HEK293T (cell line): ENCODE measurements at regions not wholly inside any gene's neighbourhood (a gene's known extent, or its start where the extent isn't known, plus 50 kb on each side); places are given as distances from the start of the nearest gene placed in this dataset.

ENCODE experiments used
- CTCF ChIA-PET: fragments of 350-600 bp; formaldehyde crosslinking; extraction: SDS; loops from one replicate; lab custom pipeline; 2021; ENCODE audit warnings: antibody characterized with exemption, inconsistent platforms; lab: Yijun Ruan, JAX
- POLR2A ChIA-PET: fragments of 350-600 bp; formaldehyde crosslinking; extraction: SDS; loops from one replicate; lab custom pipeline; 2020; ENCODE audit warnings: antibody characterized with exemption, inconsistent platforms; lab: Yijun Ruan, JAX
- DNase-seq: peaks from one replicate; pipeline ENCODE4 v3.0.0; 2012; ENCODE audit warnings: mixed read lengths; ENCODE audit errors: extremely low spot score
- ARNT ChIP-seq: fragments of 450-650 bp; IDR thresholded peaks from 2 replicates; pipeline ENCODE4 v1.6.1; 2017; ENCODE audit warnings: mild to moderate bottlenecking
- BHLHE40 ChIP-seq: fragments of 450-650 bp; IDR thresholded peaks from 2 replicates; pipeline ENCODE4 v1.6.1; 2016; ENCODE audit warnings: mild to moderate bottlenecking, moderate library complexity, borderline replicate concordance
- CTBP1 ChIP-seq: fragments of 450-650 bp; IDR thresholded peaks from 2 replicates; pipeline ENCODE4 v1.6.1; 2016; ENCODE audit warnings: borderline replicate concordance
- ELF4 ChIP-seq: fragments of 450-650 bp; IDR thresholded peaks from 2 replicates; pipeline ENCODE4 v1.6.1; 2017; ENCODE audit warnings: antibody characterized with exemption
- FOXA1 ChIP-seq: fragments of 450-650 bp; IDR thresholded peaks from 2 replicates; pipeline ENCODE4 v1.6.1; 2016; ENCODE audit warnings: mild to moderate bottlenecking
- FOXK2 ChIP-seq: fragments of 450-650 bp; IDR thresholded peaks from 2 replicates; pipeline ENCODE4 v1.6.1; 2016; ENCODE audit warnings: mild to moderate bottlenecking
- FOXM1 ChIP-seq: fragments of 450-650 bp; IDR thresholded peaks from 2 replicates; pipeline ENCODE4 v1.6.1; 2017; ENCODE audit warnings: mild to moderate bottlenecking, borderline replicate concordance
- HDGF ChIP-seq: fragments of 450-650 bp; IDR thresholded peaks from 2 replicates; pipeline ENCODE4 v1.6.1; 2017; ENCODE audit warnings: antibody characterized with exemption, borderline replicate concordance
- L3MBTL2 ChIP-seq: fragments of 450-650 bp; conservative IDR thresholded peaks from 2 replicates; pipeline ENCODE4 v1.6.1; 2016; ENCODE audit warnings: mild to moderate bottlenecking
- LEF1 ChIP-seq: fragments of 450-650 bp; IDR thresholded peaks from 2 replicates; pipeline ENCODE4 v1.6.1; 2017; ENCODE audit warnings: mild to moderate bottlenecking, borderline replicate concordance
- NFRKB ChIP-seq: fragments of 450-650 bp; IDR thresholded peaks from 2 replicates; pipeline ENCODE4 v1.6.1; 2016; ENCODE audit warnings: mild to moderate bottlenecking, moderate library complexity
- SP1 ChIP-seq: fragments of 450-650 bp; IDR thresholded peaks from 2 replicates; pipeline ENCODE4 v1.6.1; 2017
- SUZ12 ChIP-seq: fragments of 450-650 bp; IDR thresholded peaks from 2 replicates; pipeline ENCODE4 v1.6.1; 2016; ENCODE audit warnings: mild to moderate bottlenecking
- TARDBP ChIP-seq: fragments of 450-650 bp; IDR thresholded peaks from 2 replicates; pipeline ENCODE4 v1.6.1; 2016
- ZNF384 ChIP-seq: fragments of 450-650 bp; IDR thresholded peaks from 2 replicates; pipeline ENCODE4 v1.6.1; 2016
- TF ChIP-seq, protein P1 (sequence below): fragments of 450-650 bp; IDR thresholded peaks from 2 replicates; pipeline ENCODE4 v1.6.1; 2016

DNA sequence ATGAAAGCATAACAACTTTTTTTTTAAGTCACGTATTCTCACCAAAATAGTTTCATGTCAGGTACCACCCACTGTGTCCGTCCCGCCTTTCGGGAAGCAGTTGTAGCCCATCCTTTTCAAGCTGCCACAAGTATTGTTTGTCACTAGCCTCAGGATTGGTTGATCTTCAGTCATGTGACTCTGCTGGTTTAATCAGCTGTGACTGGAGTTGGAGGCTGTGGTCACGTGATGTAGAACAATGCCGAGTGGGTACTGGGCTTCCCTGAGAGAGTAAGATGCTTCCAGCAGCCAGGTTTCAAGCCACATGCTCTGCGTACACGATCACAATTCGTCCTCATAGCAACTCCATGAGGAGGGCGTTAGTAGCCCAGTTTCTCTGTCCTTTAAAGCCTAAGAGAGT, 83.0 kb upstream of the WSCD2 start:
- TF ChIP-seq TARDBP (no peak), CTBP1 (no peak), SP1 (no peak), L3MBTL2 (no peak), BHLHE40 (no peak), NFRKB (no peak), FOXM1 (no peak), ARNT (no peak), FOXA1 (no peak), FOXK2 (no peak), LEF1 (no peak), ZNF384 (no peak), SUZ12 (no peak), HDGF (no peak), ELF4 (no peak)
- TF ChIP-seq, protein P1, sequence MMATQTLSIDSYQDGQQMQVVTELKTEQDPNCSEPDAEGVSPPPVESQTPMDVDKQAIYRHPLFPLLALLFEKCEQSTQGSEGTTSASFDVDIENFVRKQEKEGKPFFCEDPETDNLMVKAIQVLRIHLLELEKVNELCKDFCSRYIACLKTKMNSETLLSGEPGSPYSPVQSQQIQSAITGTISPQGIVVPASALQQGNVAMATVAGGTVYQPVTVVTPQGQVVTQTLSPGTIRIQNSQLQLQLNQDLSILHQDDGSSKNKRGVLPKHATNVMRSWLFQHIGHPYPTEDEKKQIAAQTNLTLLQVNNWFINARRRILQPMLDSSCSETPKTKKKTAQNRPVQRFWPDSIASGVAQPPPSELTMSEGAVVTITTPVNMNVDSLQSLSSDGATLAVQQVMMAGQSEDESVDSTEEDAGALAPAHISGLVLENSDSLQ, result no peak

GRCh38 chr12:108046650-108047049, 82.4 kb upstream of the WSCD2 start:
- no peak for TF ChIP-seq L3MBTL2
- TF ChIP-seq FOXM1, result no peak
- no peak for TF ChIP-seq CTBP1
- no peak for TF ChIP-seq ELF4
- ChIA-PET CTCF (no interaction called here), POLR2A (no interaction called here)
- DNase-seq, result no peak

More for the DNA sequence above, 83.0 kb upstream of the WSCD2 start:
- CTCF ChIA-PET, result no interaction called here
- no peak for DNase-seq
- POLR2A ChIA-PET, result no interaction called here

DNA sequence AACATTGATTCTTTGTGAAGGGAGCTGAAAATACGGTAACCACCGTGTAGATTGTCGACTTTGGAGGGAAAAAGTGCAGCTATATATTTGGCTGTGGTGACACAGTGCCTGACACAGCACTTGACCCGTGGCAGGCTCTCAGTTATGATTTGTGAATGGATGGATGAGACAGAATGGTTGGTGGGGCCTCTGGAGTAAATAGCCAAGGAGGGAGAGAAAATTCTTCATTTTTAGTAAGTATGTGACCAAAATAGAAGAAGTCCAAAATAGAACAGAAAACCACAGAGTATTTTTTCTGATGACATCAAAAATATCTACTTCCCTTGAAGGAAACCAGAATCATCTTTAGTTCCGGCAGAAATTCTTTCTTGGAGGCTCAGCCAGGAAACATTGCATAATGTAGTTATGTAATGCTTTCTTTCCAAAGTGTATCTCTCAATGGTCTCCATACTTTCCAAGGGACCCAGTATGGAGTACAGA, 82.0 kb upstream of the WSCD2 start:
- CTCF ChIA-PET, result no interaction called here
- no peak for DNase-seq
- TF ChIP-seq, protein P1, result no peak
- TF ChIP-seq SUZ12 (no peak), CTBP1 (no peak), BHLHE40 (no peak), SP1 (no peak), NFRKB (no peak), FOXM1 (no peak), L3MBTL2 (no peak), FOXK2 (no peak), HDGF (no peak), ARNT (no peak), TARDBP (no peak), LEF1 (no peak), ZNF384 (no peak), FOXA1 (no peak), ELF4 (no peak)
- POLR2A ChIA-PET, result no interaction called here

- TF ChIP-seq HDGF (no peak), NFRKB (no peak), BHLHE40 (no peak), FOXM1 (no peak)
- ChIA-PET CTCF (no interaction called here), POLR2A (no interaction called here)
- DNase-seq, result no peak
These were observed 80.4 kb upstream of the WSCD2 start for GRCh38 chr12:108048686-108049085.

- ChIA-PET CTCF (no interaction called here), POLR2A (no interaction called here)
- no peak for TF ChIP-seq FOXK2
- no peak for DNase-seq
These were observed 78.4 kb upstream of the WSCD2 start for GRCh38 chr12:108050696-108051095.

DNA sequence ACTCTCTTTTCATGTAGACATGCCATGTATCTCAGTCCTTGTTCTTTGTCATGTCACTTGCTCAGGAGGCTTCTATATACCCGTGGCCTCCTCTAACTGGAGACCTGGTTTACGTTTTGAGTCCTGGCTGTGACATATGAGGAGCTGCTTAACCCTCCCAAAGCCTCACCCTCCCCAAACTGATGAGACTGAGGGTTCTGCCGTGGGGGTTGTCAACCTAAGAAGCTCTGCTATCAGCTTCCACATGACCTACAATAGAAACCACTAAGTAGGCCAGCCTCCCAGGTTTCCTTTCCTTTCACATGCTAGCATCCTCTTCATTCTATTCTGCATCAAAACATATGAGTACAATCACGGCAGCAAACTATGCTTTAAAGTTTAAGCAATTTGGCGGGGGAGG, 76.8 kb upstream of the WSCD2 start:
- DNase-seq, result no peak
- TF ChIP-seq ARNT (no peak), CTBP1 (no peak)
- POLR2A ChIA-PET, result no interaction called here
- CTCF ChIA-PET, result no interaction called here

- TF ChIP-seq ZNF384, result no peak
- no peak for TF ChIP-seq FOXM1
- TF ChIP-seq ARNT, result no peak
- TF ChIP-seq LEF1, result no peak
- TF ChIP-seq HDGF, result no peak
- TF ChIP-seq FOXA1, result no peak
- no peak for TF ChIP-seq NFRKB
- no peak for TF ChIP-seq L3MBTL2
- no peak for TF ChIP-seq CTBP1
- no peak for TF ChIP-seq BHLHE40
- no peak for TF ChIP-seq SUZ12
- TF ChIP-seq FOXK2, result no peak
- TF ChIP-seq SP1, result no peak
- TF ChIP-seq, protein P1, result no peak
- ChIA-PET POLR2A (no interaction called here), CTCF (no interaction called here)
- no peak for DNase-seq
These were observed 75.6 kb upstream of the WSCD2 start for GRCh38 chr12:108053512-108053911.
